Testis (tissue), 2 donors: ENCODE measurements at regions not wholly inside any gene's neighbourhood (a gene's known extent, or its start where the extent isn't known, plus 50 kb on each side); places are given as distances from the start of the nearest gene placed in this dataset.

ENCODE experiments used
- CTCF ChIP-seq, 3 experiments: fragments of 450-650 bp in 2 of 3; fragments of 200-600 bp in 1 of 3; sonication (generic) in 1 of 3; IDR thresholded peaks; one replicate each; pipeline ENCODE4 v1.5.1; 2016 to 2019; ENCODE audit warnings: antibody characterized with exemption in 3 of 3, mild to moderate bottlenecking in 2 of 3, moderate library complexity in 1 of 3
- POLR2A ChIP-seq: fragments of 450-650 bp; IDR thresholded peaks from one replicate; pipeline ENCODE4 v1.6.1; 2017; ENCODE audit warnings: antibody characterized with exemption, mild to moderate bottlenecking, moderate library complexity

DNA sequence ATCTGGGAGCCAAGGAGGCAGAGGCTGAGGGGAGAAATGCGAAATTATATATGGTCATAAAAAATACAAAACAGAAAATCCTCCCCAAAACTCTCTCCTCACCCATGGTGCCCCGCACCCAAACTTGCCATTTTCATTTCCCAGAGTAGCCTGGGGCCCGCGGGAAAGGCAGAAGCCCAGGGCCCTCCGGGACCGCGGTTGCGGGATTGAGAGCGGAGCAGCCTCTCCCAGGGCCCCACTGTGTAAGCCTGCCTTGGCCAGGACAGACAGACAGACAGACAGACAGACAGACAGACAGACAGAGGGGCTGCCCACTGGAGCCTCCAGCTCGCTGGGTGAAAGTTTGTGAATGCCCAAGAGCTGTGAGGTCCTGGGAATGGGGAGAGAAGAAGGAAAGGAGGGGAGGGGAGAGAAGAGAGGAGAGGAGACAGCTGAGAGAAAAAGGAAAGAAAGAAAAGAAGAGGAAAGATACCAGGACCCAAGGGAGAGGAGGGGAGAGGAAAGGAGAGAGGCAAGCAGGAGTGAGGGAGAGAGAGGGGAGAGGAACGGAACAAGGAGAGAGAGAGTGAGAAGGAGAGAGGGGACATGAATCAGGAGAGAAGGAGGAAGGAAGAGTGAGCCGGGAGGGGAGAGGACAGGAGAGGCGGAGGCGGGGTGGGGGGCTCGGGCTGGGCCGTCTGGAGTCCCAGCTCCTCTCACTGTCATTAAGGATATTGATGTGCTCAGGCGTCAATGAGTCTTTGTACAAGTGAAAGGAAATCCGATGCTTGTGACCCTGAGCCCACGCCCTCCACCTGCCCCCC is 69.3 kb upstream of the CASZ1 start:
- no peak for TF ChIP-seq POLR2A
- no peak for TF ChIP-seq CTCF (IDR thresholded peaks at IDR 0.05)
